H9 (cell line): ENCODE measurements at regions not wholly inside any gene's neighbourhood (a gene's known extent, or its start where the extent isn't known, plus 50 kb on each side); places are given as distances from the start of the nearest gene placed in this dataset.

Source experiments
- DNase-seq: peaks from one replicate; pipeline ENCODE4 v3.0.0-alpha.2; 2017
- H2AFZ ChIP-seq: one replicate; pipeline ENCODE4 v1.6.1; 2013; ENCODE audit warnings: mild to moderate bottlenecking, low read length, control low read depth, moderate library complexity
- H2AK5ac ChIP-seq: 2 replicates; pipeline ENCODE4 v1.6.1; 2013; ENCODE audit warnings: low read length, control low read depth, mixed read lengths; ENCODE audit not compliant: insufficient read length
- H2BK120ac ChIP-seq: one replicate; pipeline ENCODE4 v1.6.1; 2013; ENCODE audit warnings: low read depth, mild to moderate bottlenecking, low read length, control low read depth, inconsistent platforms; ENCODE audit not compliant: poor library complexity, severe bottlenecking
- H2BK12ac ChIP-seq: 2 replicates; pipeline ENCODE4 v1.6.1; 2013; ENCODE audit warnings: low read length, control low read depth, mixed read lengths, low read depth; ENCODE audit not compliant: insufficient read length
- H2BK15ac ChIP-seq: 2 replicates; pipeline ENCODE4 v1.6.1; 2013; ENCODE audit warnings: low read depth, low read length, control low read depth
- H2BK20ac ChIP-seq: one replicate; pipeline ENCODE4 v1.6.1; 2013; ENCODE audit warnings: low read depth, mild to moderate bottlenecking, low read length, control low read depth, inconsistent platforms; ENCODE audit not compliant: poor library complexity, severe bottlenecking
- H2BK5ac ChIP-seq: 2 replicates; pipeline ENCODE4 v1.6.1; 2013; ENCODE audit warnings: low read length, control low read depth, mixed read lengths; ENCODE audit not compliant: insufficient read length
- H3K14ac ChIP-seq: 2 replicates; pipeline ENCODE4 v1.6.1; 2013; ENCODE audit warnings: low read length, control low read depth; ENCODE audit not compliant: insufficient read depth
- H3K18ac ChIP-seq: 2 replicates; pipeline ENCODE4 v1.6.1; 2013; ENCODE audit warnings: low read depth, mild to moderate bottlenecking, mixed read lengths, low read length, control low read depth; ENCODE audit not compliant: insufficient read length
- H3K23ac ChIP-seq: 2 replicates; pipeline ENCODE4 v1.6.1; 2013; ENCODE audit warnings: low read length, control low read depth, mixed read lengths, low read depth; ENCODE audit not compliant: insufficient read length
- H3K23me2 ChIP-seq: 2 replicates; pipeline ENCODE4 v1.6.1; 2013; ENCODE audit warnings: low read depth, mild to moderate bottlenecking, mixed read lengths, low read length, control low read depth; ENCODE audit not compliant: insufficient read length, poor library complexity, severe bottlenecking
- H3K27ac ChIP-seq: 2 replicates; pipeline ENCODE4 v1.5.1; 2013; ENCODE audit warnings: low read length, control low read depth, mixed read lengths, low read depth; ENCODE audit not compliant: insufficient read length
- H3K27me3 ChIP-seq: 2 replicates; pipeline ENCODE4 v1.6.1; 2013; ENCODE audit warnings: low read length, control low read depth, inconsistent platforms; ENCODE audit not compliant: insufficient read depth
- H3K4ac ChIP-seq: 2 replicates; pipeline ENCODE4 v1.6.1; 2013; ENCODE audit warnings: low read depth, mild to moderate bottlenecking, control low read depth, inconsistent platforms, low read length, moderate library complexity
- H3K4me1 ChIP-seq: 2 replicates; pipeline ENCODE4 v1.6.1; 2013; ENCODE audit warnings: low read length, control low read depth, inconsistent platforms; ENCODE audit not compliant: insufficient read depth
- H3K4me2 ChIP-seq: 2 replicates; pipeline ENCODE4 v1.6.1; 2013; ENCODE audit warnings: low read length, control low read depth, mixed read lengths; ENCODE audit not compliant: insufficient read length, insufficient read depth
- H3K56ac ChIP-seq: 2 replicates; pipeline ENCODE4 v1.6.1; 2013; ENCODE audit warnings: low read depth, mild to moderate bottlenecking, mixed read lengths, low read length, control low read depth; ENCODE audit not compliant: insufficient read length
- H3K79me1 ChIP-seq: 2 replicates; pipeline ENCODE4 v1.6.1; 2013; ENCODE audit warnings: low read depth, mild to moderate bottlenecking, moderate library complexity, low read length, control low read depth, inconsistent platforms; ENCODE audit not compliant: insufficient read depth, poor library complexity, severe bottlenecking
- H3K79me2 ChIP-seq: 2 replicates; pipeline ENCODE4 v1.6.1; 2013; ENCODE audit warnings: low read length, control low read depth, inconsistent platforms; ENCODE audit not compliant: insufficient read depth
- H3K9ac ChIP-seq: 2 replicates; pipeline ENCODE4 v1.6.1; 2013; ENCODE audit warnings: low read length, control low read depth, mixed read lengths; ENCODE audit not compliant: insufficient read length; ENCODE audit errors: extremely low read depth
- H3K9me3 ChIP-seq: one replicate; pipeline ENCODE4 v1.6.1; 2013; ENCODE audit warnings: low read depth, low read length, inconsistent platforms; ENCODE audit not compliant: control insufficient read depth
- H3T11ph ChIP-seq: one replicate; pipeline ENCODE4 v1.6.1; 2013; ENCODE audit warnings: mild to moderate bottlenecking, low read length, control low read depth, inconsistent platforms
- H4K20me1 ChIP-seq: one replicate; pipeline ENCODE4 v1.6.1; 2013; ENCODE audit not compliant: control insufficient read depth, insufficient read length, insufficient read depth
- H4K5ac ChIP-seq: 2 replicates; pipeline ENCODE4 v1.6.1; 2013; ENCODE audit warnings: low read depth, mild to moderate bottlenecking, mixed read lengths, low read length, control low read depth; ENCODE audit not compliant: insufficient read length
- H4K8ac ChIP-seq: replicated peaks from 2 replicates; pipeline ENCODE4 v1.6.1; 2013; ENCODE audit warnings: low read length, control low read depth, mixed read lengths, low read depth; ENCODE audit not compliant: insufficient read length
- H4K91ac ChIP-seq: 2 replicates; pipeline ENCODE4 v1.6.1; 2013; ENCODE audit warnings: low read depth, mild to moderate bottlenecking, moderate library complexity, mixed read lengths, low read length, control low read depth; ENCODE audit not compliant: insufficient read length
- H3K27ac Mint-ChIP-seq, 3 experiments: 2 replicates in 2 of 3; 3 replicates in 1 of 3; pipeline ENCODE4 v1.8.0; 2020 to 2021; ENCODE audit warnings: mixed read lengths in 3 of 3, mild to moderate bottlenecking in 1 of 3, moderate library complexity in 1 of 3
- H3K27me3 Mint-ChIP-seq: 2 replicates; pipeline ENCODE4 v1.8.0; 2021; ENCODE audit warnings: low read depth, mild to moderate bottlenecking, moderate library complexity, mixed read lengths
- H3K36me3 Mint-ChIP-seq, 3 experiments: 2 replicates in 2 of 3; 3 replicates in 1 of 3; pipeline ENCODE4 v1.8.0; 2020 to 2021; ENCODE audit warnings: low read depth in 3 of 3, mixed read lengths in 3 of 3; ENCODE audit not compliant: insufficient read depth in 1 of 3
- H3K4me1 Mint-ChIP-seq, 2 experiments: 2 replicates each; pipeline ENCODE4 v1.8.0; 2020; ENCODE audit warnings: mixed read lengths in 2 of 2
- H3K4me3 Mint-ChIP-seq, 2 experiments: 2 replicates in 1 of 2; 3 replicates in 1 of 2; pipeline ENCODE4 v1.8.0; 2020 to 2021; ENCODE audit warnings: mild to moderate bottlenecking in 2 of 2, mixed read lengths in 2 of 2, moderate library complexity in 1 of 2
- H3K9me3 Mint-ChIP-seq, 2 experiments: 2 replicates in 1 of 2; 3 replicates in 1 of 2; pipeline ENCODE4 v1.8.0; 2020; ENCODE audit warnings: mild to moderate bottlenecking in 2 of 2, mixed read lengths in 2 of 2, moderate library complexity in 1 of 2
- WGBS: extraction: QIAGEN DNeasy Blood & Tissue Kit; methylation state at CpG from one replicate; pipeline ENCODE4 v1.1.7; 2013; ENCODE audit warnings: missing lambda C conversion rate, low lambda C conversion rate, mixed read lengths; ENCODE audit not compliant: insufficient read length; ENCODE audit errors: extremely low coverage; 5-methylcytosine and 5-hydroxymethylcytosine counted together
- TF ChIP-seq, protein P1 (sequence below): fragments of 200-600 bp; sonication (generic); conservative IDR thresholded peaks from 3 replicates; pipeline ENCODE4 v1.8.0; 2021; ENCODE audit warnings: antibody characterized with exemption, mild to moderate bottlenecking

DNA sequence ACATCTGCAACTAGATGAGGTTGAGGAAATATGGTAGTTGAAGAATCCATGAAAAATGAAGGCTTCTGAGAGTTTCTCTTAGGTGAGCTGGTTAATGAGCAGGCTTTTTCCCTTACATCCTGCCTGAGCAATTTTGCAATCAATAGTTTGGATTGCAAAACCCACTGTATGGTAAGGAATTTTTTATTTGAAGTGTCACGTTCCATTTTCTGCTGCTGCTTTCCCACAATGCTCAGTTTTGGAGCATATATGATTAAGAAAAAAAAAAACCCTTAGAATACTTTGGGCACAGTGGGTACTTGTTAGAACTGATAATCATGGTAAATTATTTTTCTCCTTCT is 144.2 kb downstream of the PCSK1 start:
- Mint-ChIP-seq H3K36me3 (no peaks in the 10 kb centered on the region), H3K4me1 (peaks cover 28 to 29% of the 10 kb centered on the region in 2 experiments), H3K9me3 (peaks cover 0 to 1% of the 10 kb centered on the region in 2 experiments; a peak in 1 of 5 replicates), H3K4me3 (no peak overlapping the region), H3K27ac (no peak overlapping the region), H3K27me3 (no peaks in the 10 kb centered on the region)
- Histone ChIP-seq H3K79me1 (no peaks in the 10 kb centered on the region), H3K4me2 (no peak overlapping the region), H3K4me1 (peaks cover 2% of the 10 kb centered on the region; the same call in 1 of the 2 replicates), H3K23ac (no peak overlapping the region), H2BK20ac (no peak overlapping the region), H3K56ac (no peak overlapping the region), H3K14ac (no peak overlapping the region), H3T11ph (no peak overlapping the region), H2AFZ (no peak overlapping the region), H4K5ac (no peak overlapping the region), H4K8ac (no peak overlapping the region), H4K91ac (no peak overlapping the region), H3K4ac (no peak overlapping the region), H2BK5ac (no peak overlapping the region), H3K27me3 (no peaks in the 10 kb centered on the region), H3K9ac (no peak overlapping the region), H3K79me2 (no peaks in the 10 kb centered on the region), H3K18ac (no peak overlapping the region), H2AK5ac (no peak overlapping the region), H2BK15ac (no peak overlapping the region), H3K27ac (no peak overlapping the region), H2BK120ac (no peak overlapping the region), H3K23me2 (no peaks in the 10 kb centered on the region), H4K20me1 (no peaks in the 10 kb centered on the region), H3K9me3 (no peaks in the 10 kb centered on the region), H2BK12ac (no peak overlapping the region)
- no peak for DNase-seq
- WGBS, result no CpG with 5 or more reads among the region's 1 CpG
- TF ChIP-seq, protein P1, sequence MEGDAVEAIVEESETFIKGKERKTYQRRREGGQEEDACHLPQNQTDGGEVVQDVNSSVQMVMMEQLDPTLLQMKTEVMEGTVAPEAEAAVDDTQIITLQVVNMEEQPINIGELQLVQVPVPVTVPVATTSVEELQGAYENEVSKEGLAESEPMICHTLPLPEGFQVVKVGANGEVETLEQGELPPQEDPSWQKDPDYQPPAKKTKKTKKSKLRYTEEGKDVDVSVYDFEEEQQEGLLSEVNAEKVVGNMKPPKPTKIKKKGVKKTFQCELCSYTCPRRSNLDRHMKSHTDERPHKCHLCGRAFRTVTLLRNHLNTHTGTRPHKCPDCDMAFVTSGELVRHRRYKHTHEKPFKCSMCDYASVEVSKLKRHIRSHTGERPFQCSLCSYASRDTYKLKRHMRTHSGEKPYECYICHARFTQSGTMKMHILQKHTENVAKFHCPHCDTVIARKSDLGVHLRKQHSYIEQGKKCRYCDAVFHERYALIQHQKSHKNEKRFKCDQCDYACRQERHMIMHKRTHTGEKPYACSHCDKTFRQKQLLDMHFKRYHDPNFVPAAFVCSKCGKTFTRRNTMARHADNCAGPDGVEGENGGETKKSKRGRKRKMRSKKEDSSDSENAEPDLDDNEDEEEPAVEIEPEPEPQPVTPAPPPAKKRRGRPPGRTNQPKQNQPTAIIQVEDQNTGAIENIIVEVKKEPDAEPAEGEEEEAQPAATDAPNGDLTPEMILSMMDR, result no peak
